Heart left ventricle (tissue), 13 donors: ENCODE measurements at regions not wholly inside any gene's neighbourhood (a gene's known extent, or its start where the extent isn't known, plus 50 kb on each side); places are given as distances from the start of the nearest gene placed in this dataset.

Source experiments
- POLR2A ChIP-seq, 2 donors: fragments of 450-650 bp; IDR thresholded peaks; one replicate each; pipeline ENCODE4 v1.6.1; 2017; ENCODE audit warnings: antibody characterized with exemption in 2 of 2, mild to moderate bottlenecking in 2 of 2, moderate library complexity in 2 of 2
- TF ChIP-seq, protein P1 (sequence below), 12 donors: fragments of 200-600 bp; sonication (generic) in 4 of 12; IDR thresholded peaks; one replicate each; pipeline versions ENCODE4 v1.5.0 to v1.8.0; 2018 to 2022; ENCODE audit warnings: antibody characterized with exemption in 12 of 12, mild to moderate bottlenecking in 5 of 12
- donor health status: ischemic (EF 13 %, LVEDD 7.1; RV severe dilation, severe dysfunction).
- donor health status: DM: no; HTN: yes; CAD: no.
- donor health status: DM: no; HTN: no; CAD: no.
- donor health status: ischemic (EF 25% LVEDD 6.9; RV normal size, moderate dysfunction).
- donor health status: ischemic (EF 25% LVEDD 5.7; RV mildly dilated, moderate dysfunction).
- donor health status: ischemic (EF 35%, LVEDD 5.7; RV mildly dilated, moderate dysfunction).
- donor health status: nonischemic (EF 11% LVEDD 7.7; RV severe dilation, severe dysfunction).
- donor health status: DM: yes; HTN: yes; CAD: no.
- donor health status: PGD.
- donor health status: ischemic (EF 29% LVEDD 5.4; RV normal size, mild dysfunction).
- donor health status: nonischemic (EF 23%, LVEDD 6.1; RV moderate dilation, normal function).

DNA sequence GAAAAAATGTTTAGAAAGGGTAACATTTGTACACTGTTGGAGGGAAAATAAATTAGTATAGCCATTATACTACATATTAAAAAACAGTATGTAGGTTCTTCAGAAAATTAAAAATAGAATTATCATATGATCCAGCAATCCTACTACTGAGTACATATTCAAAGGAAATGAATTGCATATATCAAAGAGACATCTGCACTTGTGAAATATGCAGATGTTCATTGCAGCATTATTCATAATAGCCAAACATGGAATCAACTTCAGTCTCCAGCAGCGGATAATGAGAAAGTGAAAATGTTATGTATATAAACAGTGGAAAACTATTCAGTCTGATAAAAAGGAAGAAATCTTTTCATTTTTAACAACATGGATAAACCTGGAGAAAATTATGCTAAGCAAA lies 695.5 kb downstream of the SLCO4C1 start:
- TF ChIP-seq, protein P1, sequence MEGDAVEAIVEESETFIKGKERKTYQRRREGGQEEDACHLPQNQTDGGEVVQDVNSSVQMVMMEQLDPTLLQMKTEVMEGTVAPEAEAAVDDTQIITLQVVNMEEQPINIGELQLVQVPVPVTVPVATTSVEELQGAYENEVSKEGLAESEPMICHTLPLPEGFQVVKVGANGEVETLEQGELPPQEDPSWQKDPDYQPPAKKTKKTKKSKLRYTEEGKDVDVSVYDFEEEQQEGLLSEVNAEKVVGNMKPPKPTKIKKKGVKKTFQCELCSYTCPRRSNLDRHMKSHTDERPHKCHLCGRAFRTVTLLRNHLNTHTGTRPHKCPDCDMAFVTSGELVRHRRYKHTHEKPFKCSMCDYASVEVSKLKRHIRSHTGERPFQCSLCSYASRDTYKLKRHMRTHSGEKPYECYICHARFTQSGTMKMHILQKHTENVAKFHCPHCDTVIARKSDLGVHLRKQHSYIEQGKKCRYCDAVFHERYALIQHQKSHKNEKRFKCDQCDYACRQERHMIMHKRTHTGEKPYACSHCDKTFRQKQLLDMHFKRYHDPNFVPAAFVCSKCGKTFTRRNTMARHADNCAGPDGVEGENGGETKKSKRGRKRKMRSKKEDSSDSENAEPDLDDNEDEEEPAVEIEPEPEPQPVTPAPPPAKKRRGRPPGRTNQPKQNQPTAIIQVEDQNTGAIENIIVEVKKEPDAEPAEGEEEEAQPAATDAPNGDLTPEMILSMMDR (IDR thresholded peaks at IDR 0.05) = no peak
- TF ChIP-seq POLR2A (IDR thresholded peaks at IDR 0.05) = no peak
